Small intestine (tissue), 7 donors: ENCODE measurements at regions not wholly inside any gene's neighbourhood (a gene's known extent, or its start where the extent isn't known, plus 50 kb on each side); places are given as distances from the start of the nearest gene placed in this dataset.

Source experiments
- DNase-seq, 2 donors: peaks; one replicate each; pipeline versions ENCODE4 v3.0.0 to v3.0.0-alpha.2; 2013
- FAIRE-seq: peaks from 2 replicates; lab custom pipeline; 2012; peaks lifted over from hg19 to GRCh38; lab: Jason Lieb, UNC
- H3K27ac ChIP-seq, 3 donors: one replicate each; pipeline ENCODE4 v1.5.1; 2013; ENCODE audit warnings: low read length in 2 of 3, mild to moderate bottlenecking in 2 of 3, control low read depth in 1 of 3, inconsistent platforms in 1 of 3, low read depth in 1 of 3, moderate library complexity in 1 of 3
- H3K27me3 ChIP-seq, 3 donors: one replicate each; pipeline ENCODE4 v1.6.1; 2013; ENCODE audit warnings: low read length in 3 of 3, inconsistent platforms in 1 of 3; ENCODE audit not compliant: control insufficient read depth in 3 of 3, insufficient read depth in 3 of 3
- H3K36me3 ChIP-seq, 3 donors: one replicate each; pipeline ENCODE4 v1.6.1; 2013; ENCODE audit warnings: low read length in 3 of 3, inconsistent platforms in 1 of 3, low read depth in 1 of 3, mild to moderate bottlenecking in 1 of 3, moderate library complexity in 1 of 3; ENCODE audit not compliant: control insufficient read depth in 3 of 3, insufficient read depth in 2 of 3
- H3K4me1 ChIP-seq, 3 donors: one replicate each; pipeline ENCODE4 v1.6.1; 2013; ENCODE audit warnings: low read length in 2 of 3, inconsistent platforms in 1 of 3, low read depth in 1 of 3, mild to moderate bottlenecking in 1 of 3, moderate library complexity in 1 of 3; ENCODE audit not compliant: control insufficient read depth in 3 of 3, insufficient read depth in 2 of 3
- H3K4me3 ChIP-seq, 3 donors: one replicate each; pipeline ENCODE4 v1.5.1; 2013; ENCODE audit warnings: low read length in 3 of 3, control low read depth in 1 of 3, inconsistent platforms in 1 of 3, low read depth in 1 of 3, mild to moderate bottlenecking in 1 of 3, moderate library complexity in 1 of 3
- H3K9me3 ChIP-seq, 2 donors: one replicate each; pipeline ENCODE4 v1.6.1; 2013; ENCODE audit warnings: low read depth in 1 of 2, low read length in 1 of 2; ENCODE audit not compliant: control insufficient read depth in 2 of 2, insufficient read depth in 1 of 2
- WGBS, 3 donors: extraction: QIAGEN DNeasy Blood & Tissue Kit; methylation state at CpG; one replicate each; pipeline ENCODE4 v1.1.7; 2013; 5-methylcytosine and 5-hydroxymethylcytosine counted together
- donor health status: healthy with polysubstance abuse.
- donor health status: control.
- donor health status: control.
- donor health status: Bipolar disorder and iron deficiency.
- donor health status: healthy.

DNA sequence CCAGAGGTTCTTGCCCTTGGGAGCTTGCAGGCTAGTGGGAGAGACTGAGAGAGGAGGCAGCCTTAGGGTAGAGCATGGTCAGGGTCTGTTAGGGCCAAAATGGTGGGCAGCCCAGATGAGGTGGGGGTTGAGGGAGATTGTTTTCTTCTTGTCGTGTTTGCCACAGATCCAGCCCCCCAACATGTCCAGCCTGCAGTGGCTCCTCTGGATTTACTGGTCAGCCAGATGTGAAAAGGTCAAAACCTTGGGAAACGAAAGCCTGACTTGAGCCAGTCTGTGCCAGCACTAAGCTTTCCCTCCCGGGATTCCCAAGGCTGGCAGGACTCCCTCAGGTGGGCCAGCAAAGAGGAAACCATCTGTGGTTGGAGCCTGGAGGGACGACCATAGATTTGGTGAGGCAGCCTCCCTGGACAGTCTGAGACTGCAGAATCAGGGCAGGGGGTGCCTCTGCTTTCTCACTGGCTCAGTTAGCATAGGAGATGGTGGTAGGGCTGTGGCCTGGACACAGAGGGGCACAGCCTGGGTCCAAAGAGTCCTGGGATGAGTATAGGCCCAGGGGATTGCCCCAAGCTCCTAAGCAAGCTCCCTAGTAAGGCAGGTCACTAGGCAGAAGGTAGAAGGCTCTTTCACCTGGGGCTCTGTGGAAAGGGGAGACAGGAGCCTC is 51.2 kb upstream of the PRR23C start:
- H3K4me1 ChIP-seq: no peaks in the 10 kb centered on the region
- 63 to 76% (median 71%) methylated on average over 4 of the region's 4 CpGs for WGBS, 3 donors
- DNase-seq (no peak), FAIRE-seq (no peak)
- peaks cover 0 to 4% (median 0%) of the 10 kb centered on the region in 3 donors for H3K27me3 ChIP-seq
- no peaks in the 10 kb centered on the region for H3K36me3 ChIP-seq
- no peak overlapping the region for H3K27ac ChIP-seq
- no peak overlapping the region for H3K4me3 ChIP-seq
- H3K9me3 ChIP-seq: no peaks in the 10 kb centered on the region

DNA sequence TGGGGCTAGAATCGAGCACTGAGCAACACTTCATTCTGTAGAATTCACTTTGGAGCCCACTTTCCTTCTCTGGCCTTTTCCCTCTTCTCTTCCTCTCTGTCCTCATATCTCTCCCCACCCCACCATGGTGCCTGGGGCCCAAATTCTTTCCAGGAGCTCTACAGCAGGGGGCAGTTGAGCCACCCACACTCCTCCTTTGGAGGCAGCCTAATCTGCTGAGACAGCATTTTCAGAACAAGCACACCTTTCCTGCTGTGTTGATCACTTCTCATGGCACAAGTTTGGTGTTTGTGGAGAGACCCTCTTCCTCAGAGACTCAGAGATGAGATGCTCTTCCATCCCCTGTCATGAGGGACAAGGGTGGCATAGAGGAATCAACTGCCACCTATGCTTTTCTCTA is 52.0 kb upstream of the PRR23C start:
- Histone ChIP-seq H3K4me1 (no peaks in the 10 kb centered on the region), H3K4me3 (no peak overlapping the region), H3K9me3 (no peaks in the 10 kb centered on the region), H3K27ac (no peak overlapping the region), H3K36me3 (no peaks in the 10 kb centered on the region), H3K27me3 (peaks cover 0 to 4% (median 0%) of the 10 kb centered on the region in 3 donors)
- WGBS, 3 donors: 54 to 93% (median 82%) methylated on average over 1 of the region's 1 CpG
- no peak for DNase-seq
- no peak for FAIRE-seq

- no peak overlapping the region for H3K4me3 ChIP-seq
- H3K4me1 ChIP-seq: no peaks in the 10 kb centered on the region
- no peaks in the 10 kb centered on the region for H3K9me3 ChIP-seq
- no peak overlapping the region for H3K27ac ChIP-seq
- H3K36me3 ChIP-seq: no peaks in the 10 kb centered on the region
- peaks cover 0 to 4% (median 0%) of the 10 kb centered on the region in 3 donors for H3K27me3 ChIP-seq
- 88 to 92% (median 91%) methylated on average over 1 of the region's 1 CpG for WGBS, 3 donors
- peak; percentile 23 for FAIRE-seq
- DNase-seq: no peak
These were observed 53.7 kb upstream of the PRR23C start for GRCh38 chr3:139098391-139098790.

GRCh38 chr3:139099968-139100817 is 55.5 kb upstream of the PRR23C start:
- FAIRE-seq: no peak
- H3K36me3 ChIP-seq: no peaks in the 10 kb centered on the region
- DNase-seq: no peak
- H3K4me3 ChIP-seq: no peak overlapping the region
- 81 to 90% (median 84%) methylated on average over 5 of the region's 5 CpGs for WGBS, 3 donors
- H3K27me3 ChIP-seq: no peaks in the 10 kb centered on the region
- no peaks in the 10 kb centered on the region for H3K9me3 ChIP-seq
- peaks cover 0 to under 1% (median 0%) of the 10 kb centered on the region in 3 donors for H3K4me1 ChIP-seq
- no peak overlapping the region for H3K27ac ChIP-seq

GRCh38 chr3:139100821-139101220 is 56.1 kb upstream of the PRR23C start:
- Histone ChIP-seq H3K27me3 (no peaks in the 10 kb centered on the region), H3K9me3 (no peaks in the 10 kb centered on the region), H3K4me1 (peaks cover 0 to 4% (median 0%) of the 10 kb centered on the region in 3 donors), H3K27ac (no peak overlapping the region), H3K4me3 (no peak overlapping the region), H3K36me3 (no peaks in the 10 kb centered on the region)
- DNase-seq: no peak
- WGBS, 3 donors: 56 to 68% (median 63%) methylated on average over 1 of the region's 1 CpG
- FAIRE-seq: no peak

GRCh38 chr3:139101396-139101795 is 56.7 kb upstream of the PRR23C start:
- 52 to 86% (median 61%) methylated on average over 2 of the region's 2 CpGs for WGBS, 3 donors

DNA sequence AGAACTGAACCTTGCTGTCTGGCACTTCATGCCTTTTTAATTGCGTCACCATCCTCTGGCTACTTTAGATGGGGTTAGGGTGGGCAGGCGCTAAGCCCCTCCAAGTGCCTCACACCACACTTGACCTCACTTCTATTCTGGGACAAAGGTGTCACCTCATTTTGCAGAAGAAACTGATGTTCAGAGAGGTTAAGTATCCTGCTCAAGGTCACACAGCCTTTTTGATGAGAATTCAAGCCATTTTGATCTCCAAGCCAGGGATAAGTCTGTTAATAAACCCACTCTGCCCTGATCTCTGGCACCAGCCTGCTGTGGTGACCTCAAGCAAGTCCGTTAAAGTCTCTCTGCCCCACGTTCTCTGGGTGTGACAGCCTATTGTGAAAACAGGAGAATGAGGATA is 58.8 kb upstream of the PRR23C start:
- no peaks in the 10 kb centered on the region for H3K9me3 ChIP-seq
- FAIRE-seq (no peak), DNase-seq (no peak)
- no peak overlapping the region for H3K4me3 ChIP-seq
- no peaks in the 10 kb centered on the region for H3K36me3 ChIP-seq
- peaks cover 0 to 9% (median 7%) of the 10 kb centered on the region in 3 donors for H3K4me1 ChIP-seq
- no peaks in the 10 kb centered on the region for H3K27me3 ChIP-seq
- no peak overlapping the region for H3K27ac ChIP-seq
- WGBS, 3 donors: 69 to 73% (median 71%) methylated on average over 4 of the region's 4 CpGs

More at GRCh38 chr3:139101396-139101795, 56.7 kb upstream of the PRR23C start:
- no peak overlapping the region for H3K4me3 ChIP-seq
- no peaks in the 10 kb centered on the region for H3K36me3 ChIP-seq
- H3K27me3 ChIP-seq: no peaks in the 10 kb centered on the region
- FAIRE-seq (no peak), DNase-seq (no peak)
- no peak overlapping the region for H3K27ac ChIP-seq
- peaks cover 0 to 6% (median 3%) of the 10 kb centered on the region in 3 donors for H3K4me1 ChIP-seq
- no peaks in the 10 kb centered on the region for H3K9me3 ChIP-seq

DNA sequence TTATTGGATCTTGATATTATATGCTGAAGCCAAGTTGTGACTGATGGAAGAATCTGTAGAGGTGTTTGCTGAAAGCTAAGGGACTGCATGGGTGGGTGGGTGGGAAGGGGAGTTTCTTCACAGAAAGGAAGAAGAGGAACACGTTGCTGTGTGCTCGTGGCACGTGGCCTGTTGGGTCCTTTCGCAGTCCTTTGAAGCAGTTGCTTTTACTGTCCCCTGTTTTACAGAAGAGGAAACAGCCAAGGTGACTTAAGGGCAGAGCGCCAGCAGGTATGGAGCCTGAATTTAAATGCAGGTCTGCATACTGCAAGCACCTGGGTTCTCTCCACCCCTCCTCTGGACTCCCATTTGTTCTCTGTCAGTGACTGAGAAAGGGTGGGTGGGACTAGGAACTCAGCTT is 59.4 kb upstream of the PRR23C start:
- Histone ChIP-seq H3K4me1 (peaks cover 0 to 9% (median 7%) of the 10 kb centered on the region in 3 donors), H3K36me3 (no peaks in the 10 kb centered on the region), H3K27me3 (no peaks in the 10 kb centered on the region), H3K9me3 (no peaks in the 10 kb centered on the region), H3K4me3 (no peak overlapping the region), H3K27ac (no peak overlapping the region)
- WGBS, 3 donors: 37 to 59% (median 40%) methylated on average over 5 of the region's 5 CpGs
- no peak for DNase-seq
- no peak for FAIRE-seq
